GM18870 (cell line): ENCODE measurements at regions not wholly inside any gene's neighbourhood (a gene's known extent, or its start where the extent isn't known, plus 50 kb on each side); places are given as distances from the start of the nearest gene placed in this dataset.
"Not testable (repeated sequence)": the region's sequence is repeated elsewhere in the genome, so short reads cannot be mapped to it uniquely, and the experiment has no call there.

ENCODE experiments used
- ATAC-seq: cut with Tn5 transposase; IDR thresholded peaks from one replicate; pipeline ENCODE4 v1.9.1; 2021; ENCODE audit warnings: moderate library complexity; ENCODE audit not compliant: unreplicated experiment

DNA sequence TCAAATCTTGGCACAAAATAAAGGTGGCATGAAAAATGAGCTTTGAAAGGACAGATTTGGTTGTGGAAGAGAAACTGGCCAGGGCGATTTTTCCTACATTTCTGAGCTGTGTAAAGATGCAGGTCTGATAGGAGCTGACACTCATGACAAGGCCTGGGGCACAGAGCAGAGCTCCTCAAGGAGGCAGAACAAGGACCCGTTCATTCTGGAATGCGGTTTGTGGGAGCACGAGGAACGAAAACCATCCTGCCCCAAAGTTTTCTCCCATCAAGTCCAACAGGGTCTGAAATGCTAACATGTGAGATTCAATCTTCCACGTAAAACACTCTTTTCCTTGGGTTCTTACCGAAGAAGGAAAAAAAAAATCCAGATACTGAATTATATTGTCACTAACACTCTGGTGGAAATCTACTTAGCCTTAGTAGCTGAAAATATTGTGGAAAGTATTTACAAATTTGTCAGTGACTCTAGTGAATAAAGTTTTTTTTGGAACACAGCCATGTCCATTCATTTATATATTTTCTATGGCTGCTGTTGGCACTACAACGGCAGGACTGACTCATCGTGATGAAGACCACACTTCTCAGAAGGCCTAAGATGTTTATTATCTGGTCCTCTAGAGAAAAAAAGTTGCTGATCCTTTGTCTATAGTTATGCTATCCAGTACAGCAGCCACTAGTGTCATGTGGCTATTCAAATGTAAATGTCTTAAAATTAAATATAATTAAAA lies 215.7 kb downstream of the BAMBI start:
- no peak for ATAC-seq

DNA sequence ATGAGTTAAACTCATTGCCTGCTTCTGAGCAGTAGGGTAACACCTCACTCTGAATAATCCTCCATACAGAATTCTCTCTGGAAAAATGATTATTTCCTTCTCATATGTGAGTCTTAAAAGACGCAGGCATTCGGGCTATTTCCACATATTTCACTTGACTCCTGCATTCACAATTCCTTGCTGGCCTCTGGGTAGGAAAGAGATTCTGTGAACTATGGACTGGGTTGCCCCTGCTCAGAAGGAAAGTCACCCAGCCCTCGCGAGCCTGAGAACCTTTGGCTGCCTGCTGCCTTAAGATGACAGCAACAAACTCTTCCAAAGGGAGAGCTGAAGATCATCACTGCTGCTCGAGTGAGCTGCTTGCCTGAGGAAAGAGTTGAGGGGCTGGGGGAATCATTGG lies 216.8 kb downstream of the BAMBI start:
- no peak for ATAC-seq

DNA sequence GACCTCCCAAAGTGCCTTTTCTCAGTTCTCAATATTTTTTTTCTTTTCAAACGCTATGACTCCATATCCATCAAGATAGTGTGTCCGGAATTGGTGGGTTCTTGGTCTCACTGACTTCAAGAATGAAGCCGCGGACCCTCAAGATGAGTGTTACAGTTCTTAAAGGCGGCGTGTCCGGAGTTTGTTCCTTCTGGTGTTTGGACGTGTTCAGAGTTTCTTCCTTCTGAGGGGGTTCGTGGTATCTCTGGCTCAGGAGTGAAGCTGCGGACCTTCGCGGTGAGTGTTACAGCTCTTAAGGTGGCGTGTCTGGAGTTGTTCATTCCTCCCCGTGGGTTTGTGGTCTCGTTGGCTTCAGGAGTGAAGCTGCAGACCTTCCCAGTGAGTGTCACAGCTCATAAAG lies 218.3 kb downstream of the BAMBI start:
- ATAC-seq: not testable (repeated sequence)

DNA sequence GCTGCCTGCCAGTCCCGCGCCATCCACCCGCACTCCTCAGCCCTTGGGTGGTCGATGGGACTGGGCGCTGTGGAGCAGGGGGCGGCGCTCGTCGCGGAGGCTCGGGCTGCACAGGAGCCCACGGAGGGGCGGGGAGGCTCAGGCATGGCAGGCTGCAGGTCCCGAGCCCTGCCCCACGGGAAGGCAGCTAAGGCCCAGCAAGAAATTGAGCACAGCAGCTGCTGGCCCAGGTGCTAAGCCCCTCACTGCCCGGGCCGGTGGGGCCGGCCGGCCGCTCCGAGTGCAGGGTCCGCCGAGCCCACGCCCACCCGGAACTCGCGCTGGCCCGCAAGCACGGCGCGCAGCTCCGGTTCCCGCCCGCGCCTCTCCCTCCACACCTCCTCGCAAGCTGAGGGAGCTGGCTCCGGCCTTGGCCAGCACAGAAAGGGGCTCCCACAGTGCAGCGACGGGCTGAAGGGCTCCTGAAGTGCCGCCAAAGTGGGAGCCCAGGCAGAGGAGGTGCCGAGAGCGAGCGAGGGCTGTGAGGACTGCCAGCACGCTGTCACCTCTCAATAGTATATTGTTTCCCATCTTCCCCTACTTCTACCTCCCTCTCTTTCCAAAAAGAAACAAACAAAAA lies 219.6 kb downstream of the BAMBI start:
- ATAC-seq: not testable (repeated sequence)

DNA sequence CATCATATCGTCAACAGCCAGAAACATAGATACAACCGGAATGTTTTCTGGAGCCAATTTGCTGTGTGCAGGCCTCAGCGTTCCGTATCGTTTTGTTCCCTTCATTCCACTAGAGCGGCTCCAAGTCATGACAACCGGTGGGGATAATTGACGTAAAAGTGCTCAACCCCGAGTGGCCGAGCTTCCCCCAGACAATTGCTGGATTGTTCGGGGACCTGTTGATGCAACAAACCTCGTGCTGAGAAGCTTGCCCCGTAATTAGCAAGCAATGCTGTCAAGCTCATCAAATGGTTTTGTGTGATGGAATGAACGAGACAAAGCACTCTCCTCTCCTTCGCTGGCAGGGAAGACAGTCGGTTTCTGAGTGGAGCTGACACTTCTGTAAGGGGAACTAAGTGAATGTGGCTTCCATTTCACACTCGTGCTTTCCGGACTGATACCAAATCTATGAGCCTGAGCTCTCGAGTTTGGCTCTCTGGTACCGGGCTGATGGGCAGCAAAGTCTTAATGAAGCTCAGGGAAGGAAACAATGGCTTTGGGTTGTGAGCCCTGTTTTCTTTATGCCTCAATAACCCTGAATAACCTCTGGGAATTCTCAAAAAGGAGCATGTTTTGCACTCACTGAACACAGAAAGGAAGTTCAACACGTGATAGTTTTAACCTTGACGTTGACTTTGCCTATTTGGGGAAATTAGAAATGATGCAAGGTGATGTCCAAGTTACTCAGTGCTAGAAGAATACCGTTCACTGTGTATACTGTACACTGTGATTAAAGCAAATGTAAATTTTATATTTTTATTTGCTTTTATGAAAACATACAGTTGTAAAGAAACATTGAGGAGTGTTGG lies 220.5 kb downstream of the BAMBI start:
- no peak for ATAC-seq

DNA sequence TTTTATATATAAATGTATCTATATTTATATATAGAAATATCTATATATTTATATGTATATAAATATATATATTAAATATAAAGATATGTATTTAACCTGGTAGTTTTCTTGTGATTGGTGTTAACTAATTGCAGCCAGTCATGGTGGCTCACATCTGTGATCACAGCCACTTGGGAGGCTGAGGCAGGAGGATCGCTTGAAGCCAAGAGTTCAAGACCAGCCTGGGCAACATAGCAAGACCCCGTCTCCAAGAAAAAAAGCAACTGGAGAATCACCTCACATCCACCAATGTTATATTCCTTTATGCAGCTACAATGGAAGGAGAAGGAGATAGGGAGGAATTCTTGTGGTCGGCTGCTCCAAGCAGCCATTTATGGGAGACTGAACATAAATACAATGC lies 224.9 kb downstream of the BAMBI start:
- ATAC-seq: no peak

DNA sequence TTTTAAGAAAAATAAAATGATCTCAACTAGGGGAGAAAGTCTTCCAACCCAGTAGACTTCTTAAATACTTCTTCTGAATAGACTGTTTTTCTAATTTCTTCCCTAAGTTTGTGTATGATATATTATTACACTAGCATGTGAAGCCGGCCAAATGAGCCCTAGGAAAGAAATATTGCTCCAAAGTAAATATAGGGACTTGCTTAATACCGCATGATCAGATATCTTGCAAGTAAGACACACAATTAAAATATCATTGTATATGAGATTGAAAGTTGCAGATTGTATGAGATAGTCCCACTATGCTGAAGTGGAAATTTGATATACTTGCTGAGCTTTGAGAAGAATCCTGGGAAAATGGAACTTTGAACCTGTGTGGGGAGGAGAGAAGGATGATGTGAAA lies 225.7 kb downstream of the BAMBI start:
- ATAC-seq: no peak

DNA sequence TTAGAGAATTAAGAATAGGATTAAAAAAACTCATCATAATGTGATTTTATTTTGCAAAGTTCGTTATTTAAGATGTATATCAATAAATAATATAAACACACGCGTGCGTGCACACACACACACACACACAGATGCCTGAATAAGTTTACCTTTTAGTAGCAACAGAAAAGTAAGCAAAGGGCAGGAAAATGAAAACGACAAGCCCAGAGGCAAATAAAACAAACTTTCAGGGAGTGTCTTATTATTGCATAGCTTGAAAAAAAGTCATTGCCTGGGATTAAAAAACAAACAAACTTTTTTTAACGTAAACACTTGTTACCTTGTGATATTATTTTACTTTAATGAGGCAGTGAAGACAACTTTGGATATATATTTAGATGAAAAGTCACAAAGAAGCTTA lies 226.4 kb downstream of the BAMBI start:
- no peak for ATAC-seq

DNA sequence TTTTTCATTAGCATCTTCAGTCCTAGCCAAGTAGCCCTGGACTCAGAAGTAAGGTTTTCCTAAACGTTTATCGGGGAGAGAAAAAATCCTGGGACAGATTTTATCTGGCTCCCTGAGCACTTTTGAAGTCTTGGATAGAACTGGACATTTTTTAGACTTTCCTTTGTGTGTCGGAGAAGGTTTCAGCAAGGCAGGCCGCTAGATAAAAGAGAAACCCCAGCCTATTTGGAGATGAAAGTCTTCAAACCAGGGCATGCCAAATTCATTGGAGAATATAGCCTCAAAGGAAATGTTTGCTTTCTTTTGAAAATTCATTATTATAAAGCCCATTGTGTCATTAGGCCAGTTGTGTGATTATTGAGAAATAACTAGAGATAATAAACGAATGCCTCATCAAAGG lies 228.1 kb downstream of the BAMBI start:
- no peak for ATAC-seq

DNA sequence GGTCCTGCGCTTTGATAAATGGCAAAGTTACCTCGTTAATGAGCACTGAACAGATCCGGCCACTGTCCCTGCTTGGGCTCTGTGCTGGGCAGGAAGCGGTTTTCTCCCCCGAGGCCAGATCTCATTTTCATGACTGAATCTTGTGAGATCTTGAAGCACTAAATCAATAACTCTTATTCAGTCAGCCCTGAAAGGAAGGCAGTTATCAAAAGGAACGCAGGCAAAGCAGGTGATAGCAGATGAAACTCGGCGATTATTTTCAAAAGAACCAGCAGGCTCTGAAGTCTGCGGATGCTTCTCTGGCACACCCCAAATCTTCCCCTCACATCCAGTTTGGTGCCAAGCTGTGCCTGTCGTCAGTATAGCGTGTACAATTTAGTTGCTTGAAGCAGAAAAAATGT lies 228.7 kb downstream of the BAMBI start:
- no peak for ATAC-seq

DNA sequence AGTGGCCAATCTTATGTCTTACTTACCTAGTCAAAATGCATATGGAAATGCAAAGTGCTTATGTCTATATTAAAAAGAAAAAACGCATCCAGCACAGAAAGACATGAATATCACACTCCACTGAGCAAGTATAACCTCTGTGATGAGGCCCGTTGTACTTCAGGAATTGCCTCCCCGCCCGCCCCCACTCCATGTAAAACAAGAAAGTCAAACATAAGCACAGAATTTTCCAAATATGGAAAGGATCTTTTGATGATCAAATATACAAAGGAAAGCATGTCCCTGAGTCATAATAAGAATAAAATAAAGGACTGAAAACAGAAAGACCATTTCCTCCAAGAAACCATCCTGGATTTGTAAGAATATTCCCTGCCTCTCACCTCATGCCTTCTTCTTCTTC lies 229.1 kb downstream of the BAMBI start:
- no peak for ATAC-seq

DNA sequence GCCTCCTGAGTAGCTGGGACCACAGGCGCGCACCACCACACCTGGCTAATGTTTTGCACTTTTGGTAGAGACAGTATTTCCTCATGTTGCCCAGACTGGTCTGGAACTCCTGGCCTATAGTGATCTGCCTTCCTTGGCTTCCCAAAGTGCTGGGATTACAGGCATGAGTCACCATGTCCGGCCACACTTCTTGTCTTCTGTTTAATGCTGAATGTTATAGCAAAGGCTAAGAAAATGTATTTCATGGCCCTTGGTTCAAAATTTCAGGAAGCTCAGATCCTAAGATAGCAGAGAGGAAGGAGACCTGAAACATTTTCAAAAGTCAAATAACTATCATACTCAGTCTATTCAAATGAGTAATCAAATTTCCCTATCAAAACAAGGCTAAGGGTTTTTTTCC lies 229.6 kb downstream of the BAMBI start:
- ATAC-seq: no peak

DNA sequence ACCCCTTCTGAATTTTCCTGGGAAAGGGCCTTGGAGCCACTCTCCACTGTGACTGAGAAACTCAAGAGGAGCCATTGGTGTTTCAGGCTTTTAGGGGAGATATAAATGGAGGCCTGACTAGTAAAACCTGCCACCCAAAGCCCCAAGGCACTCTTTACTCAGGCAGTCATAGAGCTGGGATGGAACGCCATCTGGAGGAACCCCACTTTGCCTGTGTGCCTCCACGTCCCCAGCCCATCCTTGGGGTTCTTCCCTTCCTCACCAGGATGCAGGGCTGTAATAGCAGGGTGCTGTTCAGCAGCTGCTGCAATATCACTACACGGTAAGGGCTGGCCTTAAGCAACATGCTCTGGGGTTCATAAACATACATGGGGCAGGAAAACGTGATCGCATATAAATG lies 232.6 kb downstream of the BAMBI start:
- no peak for ATAC-seq

DNA sequence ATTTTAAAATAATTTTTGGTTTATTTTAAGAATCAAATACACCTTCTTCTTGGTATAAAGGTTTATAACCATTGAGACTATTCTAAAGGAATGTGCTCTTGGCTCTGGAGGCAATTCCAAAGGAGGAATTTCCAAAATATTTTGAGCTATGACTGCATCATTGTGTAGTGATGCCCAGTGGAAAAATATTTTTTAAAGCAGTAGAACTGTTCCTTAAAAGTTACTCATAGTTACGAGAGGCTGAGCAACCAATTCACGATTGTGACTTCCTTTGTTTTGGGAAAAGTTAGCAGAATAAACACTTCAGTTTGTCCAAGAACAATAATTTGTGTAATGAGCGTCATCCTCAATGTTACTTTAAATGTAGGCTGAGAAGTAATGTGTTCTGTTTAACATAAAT lies 233.6 kb downstream of the BAMBI start:
- no peak for ATAC-seq

DNA sequence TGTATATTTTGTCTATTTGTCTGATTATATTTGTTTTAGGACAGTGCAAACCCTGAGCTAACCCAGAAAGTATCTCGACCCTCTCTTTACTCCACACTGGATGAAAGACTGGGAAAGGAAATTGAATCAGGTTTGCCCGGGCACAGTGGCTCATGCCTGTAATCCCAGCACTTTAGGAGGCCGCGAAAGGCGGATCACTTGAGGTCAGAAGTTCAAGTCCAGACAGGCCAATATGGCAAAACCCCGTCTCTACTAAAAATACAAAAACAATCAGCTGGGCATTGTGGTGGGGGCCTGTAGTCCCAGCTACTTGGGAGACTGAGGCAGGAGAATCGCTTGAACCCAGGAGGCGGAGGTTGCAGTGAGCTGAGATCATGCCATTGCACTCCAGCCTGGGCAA lies 234.2 kb downstream of the BAMBI start:
- ATAC-seq: not testable (repeated sequence)

DNA sequence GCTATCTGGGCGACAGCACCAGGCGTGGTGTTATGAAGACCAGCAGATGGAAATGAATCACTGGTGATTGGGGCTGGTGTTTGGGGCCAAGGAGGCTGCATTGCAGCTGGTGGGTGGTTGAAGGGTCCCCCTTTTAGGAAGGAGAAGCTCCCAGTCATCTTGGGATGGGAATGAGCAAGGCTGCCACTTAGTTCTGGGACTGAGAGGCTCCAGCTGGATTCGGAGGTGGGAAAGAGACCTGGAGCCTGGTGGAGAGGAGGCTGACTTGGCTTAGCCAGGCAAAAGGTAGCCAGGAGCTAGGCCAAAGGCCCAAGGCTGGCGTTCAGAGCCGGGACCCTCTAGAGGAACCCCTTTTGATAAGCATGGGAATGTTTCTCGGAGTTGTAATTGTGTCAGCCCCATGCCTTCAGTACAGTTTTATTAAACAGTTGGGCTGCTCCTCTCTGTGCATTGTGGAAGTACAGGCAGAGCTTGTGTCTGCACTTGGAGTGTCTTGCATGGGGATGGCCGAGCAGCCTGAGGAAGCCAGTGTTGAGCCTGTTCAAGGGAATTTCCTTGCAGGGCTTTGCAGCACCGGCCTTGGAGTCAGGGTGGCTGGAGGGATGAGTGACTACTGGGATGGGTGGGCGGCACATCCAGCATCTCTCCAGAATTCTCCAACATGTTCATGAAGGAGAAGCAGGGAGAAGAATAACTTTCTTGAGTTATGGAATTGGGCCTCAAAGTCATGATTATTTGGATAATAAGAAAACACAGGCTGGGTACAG lies 234.9 kb downstream of the BAMBI start:
- no peak for ATAC-seq

DNA sequence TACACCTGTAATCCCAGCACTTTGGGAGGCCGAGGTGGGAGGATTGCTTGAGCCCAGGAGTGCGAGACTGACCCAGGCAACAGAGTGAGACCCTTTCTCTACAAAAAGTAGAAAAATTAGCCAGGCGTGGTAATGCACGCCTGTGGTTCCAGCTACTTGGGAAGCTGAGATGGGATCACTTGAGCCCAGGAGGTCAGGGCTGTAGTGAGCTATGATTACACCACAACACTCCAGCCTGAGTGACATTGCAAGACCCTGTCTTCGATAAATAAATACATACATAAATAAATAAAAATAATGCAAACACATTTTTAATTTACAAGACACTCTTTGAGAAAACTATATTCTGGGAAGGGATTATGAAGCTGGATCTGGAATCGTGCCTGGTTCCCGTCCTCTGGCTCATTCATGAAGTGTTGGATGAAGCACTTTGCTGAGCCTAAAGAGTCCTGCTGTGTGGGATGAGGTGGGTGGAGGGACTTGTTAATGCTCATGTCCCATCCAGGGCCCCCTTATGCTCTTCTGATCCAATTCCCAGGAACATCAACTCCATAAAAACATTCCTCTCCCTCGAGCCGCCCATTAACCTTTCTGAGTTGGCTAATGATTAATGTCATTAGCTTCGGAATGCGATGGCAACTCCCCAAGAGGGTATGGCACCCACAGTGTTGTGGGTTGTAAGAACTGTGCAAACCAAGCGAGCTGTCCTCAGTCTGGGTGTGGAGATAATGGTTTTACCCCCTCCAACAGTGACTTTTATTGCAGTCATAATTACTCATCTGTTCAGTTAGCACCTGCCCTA lies 236.3 kb downstream of the BAMBI start:
- ATAC-seq: no peak

DNA sequence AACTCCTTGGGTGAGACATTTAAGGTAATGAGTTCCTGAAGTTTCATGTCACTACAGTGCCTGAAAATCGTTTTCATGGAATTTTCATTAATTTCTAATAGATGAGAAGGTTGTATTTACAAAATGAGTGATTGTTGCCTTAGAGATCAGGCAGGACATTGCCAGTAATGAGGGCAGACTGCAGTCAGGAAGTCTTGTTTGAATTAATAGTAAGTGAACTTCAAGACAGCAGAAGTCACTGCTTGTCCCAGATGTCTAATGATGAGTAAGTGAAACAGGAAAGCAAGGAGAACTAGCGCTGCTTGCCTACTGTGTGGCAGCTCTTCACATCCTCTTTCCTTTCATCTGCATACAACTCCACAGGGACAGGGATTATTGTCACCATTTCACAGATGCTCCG lies 237.4 kb downstream of the BAMBI start:
- ATAC-seq: no peak

DNA sequence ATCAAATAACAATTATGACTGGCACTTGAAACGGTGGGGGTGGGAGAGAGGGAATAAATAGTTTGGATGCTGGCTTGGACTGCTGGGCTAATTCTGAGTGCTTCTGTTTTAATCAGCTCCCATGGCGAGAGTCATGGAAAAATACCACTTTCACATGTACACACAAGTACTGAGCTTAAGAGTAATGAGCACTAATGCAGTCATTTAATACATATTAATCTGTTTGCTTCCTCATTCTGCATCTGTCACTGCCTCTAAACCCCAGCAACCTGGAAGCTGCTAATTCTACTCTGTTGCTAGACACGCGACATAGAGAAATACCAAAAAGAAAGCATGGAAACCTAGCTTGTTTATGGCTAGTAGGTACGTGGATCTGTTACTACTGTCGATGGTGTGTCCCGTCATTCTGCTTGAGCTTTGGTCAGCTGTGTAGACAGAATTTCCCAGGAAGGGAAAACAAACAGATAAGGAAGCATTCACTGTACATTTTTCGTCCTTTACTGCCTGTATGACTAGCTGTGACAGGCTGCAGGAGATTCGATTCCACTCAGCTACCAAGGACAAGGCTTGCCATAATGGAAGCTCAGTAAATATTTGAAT lies 238.8 kb downstream of the BAMBI start:
- ATAC-seq: no peak

DNA sequence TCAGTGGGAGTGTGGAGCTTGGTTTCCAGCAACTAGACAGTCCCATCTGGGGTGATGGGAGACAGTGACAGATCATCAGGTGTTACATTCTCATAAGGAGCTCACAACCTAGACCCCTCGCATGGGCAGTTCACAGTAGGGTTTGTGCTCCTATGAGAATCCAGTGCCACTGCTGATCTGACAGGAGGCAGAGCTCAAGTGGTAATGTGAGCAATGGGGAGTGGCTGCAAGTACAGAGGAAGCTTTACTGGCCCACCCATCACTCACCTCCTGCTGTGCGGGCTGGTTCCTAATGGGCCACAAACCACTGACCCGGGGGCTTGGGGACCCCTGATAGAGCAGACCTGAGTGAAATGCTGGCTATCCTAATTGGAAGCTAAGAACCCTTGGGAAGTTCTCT lies 242.8 kb downstream of the BAMBI start:
- no peak for ATAC-seq
